CD4-positive, alpha-beta T cell treated with Interleukin-12 subunit alpha and Interleukin-12 subunit beta, for 1 hour (primary cell): ENCODE measurements at regions not wholly inside any gene's neighbourhood (a gene's known extent, or its start where the extent isn't known, plus 50 kb on each side); places are given as distances from the start of the nearest gene placed in this dataset.
"Not testable (repeated sequence)": the region's sequence is repeated elsewhere in the genome, so short reads cannot be mapped to it uniquely, and the experiment has no call there.

ENCODE experiments used
- DNase-seq: peaks from one replicate; pipeline ENCODE4 v3.0.0-alpha.2; 2020

DNA sequence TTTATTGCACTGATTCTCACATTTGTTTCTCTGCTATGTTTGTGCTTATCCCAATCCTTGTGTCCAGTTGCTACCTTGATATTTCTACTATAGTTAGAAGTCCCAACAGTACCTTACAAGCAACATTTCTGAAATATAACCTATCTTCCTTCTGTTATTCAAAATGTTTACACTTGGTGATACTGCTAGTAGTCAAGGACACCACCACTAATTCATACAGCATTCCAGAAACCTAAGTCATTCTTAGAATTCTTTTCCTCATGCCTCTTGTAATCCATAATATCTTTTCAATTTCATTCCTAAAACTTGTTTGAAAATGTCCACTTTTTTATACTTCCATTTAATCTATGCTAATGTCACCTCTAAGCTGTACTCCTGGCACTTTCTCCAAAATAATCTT is 2132.1 kb downstream of the NCAM2 start:
- no peak for DNase-seq

DNA sequence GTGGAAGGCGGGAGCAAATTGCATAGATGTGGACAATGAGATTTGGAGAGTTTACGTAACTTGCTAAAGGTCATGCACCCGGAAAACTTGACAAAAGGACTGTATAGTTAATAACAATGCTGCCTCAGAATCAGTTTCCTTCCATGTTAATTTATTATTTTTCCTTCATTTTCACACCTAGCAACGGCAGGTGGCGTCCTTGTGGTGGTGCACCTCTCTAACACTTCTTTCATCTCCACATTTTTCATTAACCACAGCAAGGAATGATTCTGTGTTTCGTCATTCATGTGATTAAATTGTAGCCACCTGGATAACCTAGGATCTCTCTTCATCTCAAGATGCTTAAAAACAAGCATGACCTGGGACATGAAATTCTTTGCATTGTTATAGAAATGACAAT is 2133.0 kb downstream of the NCAM2 start:
- DNase-seq = no peak

DNA sequence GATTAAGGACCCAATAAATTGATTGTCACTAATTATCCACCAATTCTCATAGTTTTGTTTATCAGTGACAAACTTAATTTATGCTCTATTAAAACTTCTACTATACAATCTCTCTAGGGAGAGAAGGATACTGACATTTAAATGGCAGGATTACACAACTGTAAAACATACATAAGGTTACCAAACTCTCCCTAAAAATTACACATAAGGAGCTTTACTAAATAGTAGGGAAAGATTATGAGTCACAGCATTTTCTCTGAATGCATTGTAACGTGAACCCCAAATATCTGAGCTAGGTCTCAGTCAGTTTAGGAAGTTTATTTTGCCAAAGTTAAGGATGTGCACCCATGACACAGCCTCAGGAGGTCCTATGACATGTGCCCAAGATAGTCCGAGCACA is 2140.6 kb downstream of the NCAM2 start:
- no peak for DNase-seq

DNA sequence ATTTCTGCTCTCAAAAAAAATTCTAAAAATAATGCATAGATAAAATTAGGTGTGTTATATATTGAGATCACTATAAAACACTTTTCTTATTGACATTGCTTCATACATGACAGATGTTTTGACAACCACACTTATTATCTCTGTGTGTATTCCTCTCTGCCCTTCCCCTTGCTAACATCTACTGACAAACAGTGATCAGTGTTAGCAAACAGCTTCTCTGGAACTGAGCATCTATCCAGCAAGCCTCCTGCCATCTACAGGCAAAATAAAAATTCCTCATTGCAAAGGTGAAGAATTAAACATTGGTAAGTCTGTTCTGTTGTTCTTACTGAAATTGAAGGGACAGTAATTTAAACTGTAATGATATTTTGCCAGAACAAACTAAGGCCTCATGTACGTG is 2153.9 kb downstream of the NCAM2 start:
- no peak for DNase-seq

DNA sequence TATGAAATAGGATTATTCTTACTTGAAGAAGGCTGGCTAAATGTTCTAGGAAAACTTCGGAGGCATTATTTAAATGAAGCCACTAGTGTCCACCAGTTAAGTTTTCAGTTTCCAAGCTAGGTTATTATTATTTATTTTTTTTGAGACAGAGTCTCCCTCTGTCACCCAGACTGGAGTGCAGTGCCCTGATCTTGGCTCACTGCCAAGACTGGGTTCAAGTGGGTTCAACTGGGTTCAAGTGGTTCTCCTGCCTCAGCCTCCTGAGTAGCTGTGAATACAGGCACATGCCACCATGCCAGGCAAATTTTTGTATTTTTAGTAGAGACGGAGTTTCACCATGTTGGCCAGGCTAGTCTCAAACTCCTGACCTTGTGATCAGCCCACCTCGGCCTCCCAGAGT is 2155.6 kb downstream of the NCAM2 start:
- DNase-seq = not testable (repeated sequence)

DNA sequence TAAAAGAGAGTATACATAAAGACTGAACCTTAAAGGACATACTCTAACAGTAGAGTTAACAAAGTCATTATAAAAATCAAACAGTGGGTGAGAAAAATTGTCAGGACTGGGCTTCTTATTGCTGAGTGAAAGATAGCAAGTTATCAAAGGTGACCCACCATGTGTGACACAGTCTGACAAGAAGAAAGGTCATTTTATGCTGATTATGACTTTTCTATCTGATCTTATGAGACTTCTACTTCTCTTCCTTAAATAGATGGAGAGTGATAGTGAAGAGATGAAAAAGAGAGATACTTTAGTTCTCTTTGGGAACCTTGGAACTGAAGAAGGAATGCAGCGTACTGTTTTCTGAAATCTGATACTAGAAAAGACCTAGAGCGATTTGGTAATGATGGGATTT is 2157.1 kb downstream of the NCAM2 start:
- DNase-seq = no peak

DNA sequence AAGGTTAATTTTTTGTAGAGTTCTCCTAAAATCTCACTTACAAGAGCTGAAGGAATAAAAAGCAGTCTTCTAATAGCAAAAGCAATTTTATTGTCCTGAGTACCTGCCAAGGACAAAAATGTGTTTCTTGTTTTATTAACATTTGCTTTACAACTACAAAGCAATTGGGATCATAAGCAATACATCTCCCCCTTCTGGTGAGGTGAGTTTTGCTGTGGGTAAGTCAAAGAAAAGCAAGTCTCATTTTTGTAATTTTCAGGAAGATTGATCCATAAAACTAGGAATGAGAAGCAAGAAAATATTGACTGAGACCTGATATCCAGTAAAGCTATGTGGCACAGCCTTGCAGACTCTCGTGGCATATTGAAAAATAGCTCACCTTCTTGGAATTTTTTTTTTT is 2162.7 kb downstream of the NCAM2 start:
- DNase-seq = no peak

DNA sequence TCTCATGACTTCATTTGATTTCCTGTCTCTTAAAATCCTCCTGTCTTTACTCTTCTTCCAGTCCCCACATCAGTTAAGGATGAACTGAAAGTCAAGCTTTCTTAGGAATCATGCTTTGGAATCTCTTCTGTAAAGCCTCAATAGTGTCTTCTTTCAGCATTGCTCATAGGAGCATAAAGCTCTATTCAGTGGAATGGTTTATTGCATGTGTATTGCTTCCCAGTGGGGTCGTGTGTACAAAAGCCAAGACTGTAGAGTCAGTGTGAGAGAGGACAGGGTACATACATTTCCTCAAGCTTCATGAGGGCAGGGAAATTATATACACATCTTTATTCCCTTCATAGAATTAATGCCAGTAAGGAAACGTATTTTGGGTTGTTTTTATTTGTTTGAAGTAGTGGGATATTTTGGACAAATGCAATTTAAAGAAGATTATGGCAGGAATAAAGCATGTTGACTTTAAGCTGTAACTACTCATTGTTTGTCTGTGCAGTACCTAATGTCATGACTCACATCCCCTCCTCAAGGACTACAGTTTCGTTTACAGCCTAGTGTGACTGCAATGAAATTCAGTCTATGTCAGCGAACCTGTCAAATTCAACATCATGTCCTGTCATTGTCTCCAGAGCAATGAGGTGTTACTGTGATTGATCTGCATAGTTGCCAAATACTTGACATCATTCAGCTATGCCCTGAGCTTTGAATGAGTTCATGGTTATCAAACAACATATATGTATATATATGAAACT is 2164.2 kb downstream of the NCAM2 start:
- DNase-seq = no peak
